Activated CD8-positive, alpha-beta T cell treated with anti-CD3 and anti-CD28 coated beads for 36 hours (primary cell): ENCODE measurements at regions not wholly inside any gene's neighbourhood (a gene's known extent, or its start where the extent isn't known, plus 50 kb on each side); places are given as distances from the start of the nearest gene placed in this dataset.

Experiments
- ATAC-seq: fragments of 200-7000 bp; cut with Tn5 transposase; one replicate; pipeline ENCODE4 v1.10.0; 2021; ENCODE audit warnings: mild to moderate bottlenecking, moderate library complexity
- CTCF ChIA-PET: fragments of 350-600 bp; sonication (Branson Sonifier 250); formaldehyde crosslinking; loops from one replicate; lab custom pipeline; 2021; ENCODE audit warnings: antibody characterized with exemption; lab: Charles Lee
- POLR2A ChIA-PET: fragments of 350-600 bp; sonication (Branson Sonifier 250); formaldehyde crosslinking; loops from one replicate; lab custom pipeline; 2021; ENCODE audit warnings: antibody characterized with exemption; lab: Charles Lee
- DNase-seq: peaks from one replicate; pipeline ENCODE4 v3.0.0-alpha.2; 2020
- H3K27ac Mint-ChIP-seq: one replicate; pipeline ENCODE4 v1.8.0; 2021; ENCODE audit warnings: mild to moderate bottlenecking, mixed read lengths
- H3K27me3 Mint-ChIP-seq: one replicate; pipeline ENCODE4 v1.8.0; 2021; ENCODE audit warnings: mixed read lengths
- H3K36me3 Mint-ChIP-seq: one replicate; pipeline ENCODE4 v1.8.0; 2021; ENCODE audit warnings: low read depth, mixed read lengths
- H3K4me1 Mint-ChIP-seq: one replicate; pipeline ENCODE4 v1.8.0; 2021; ENCODE audit warnings: low read depth, mixed read lengths
- H3K4me3 Mint-ChIP-seq: one replicate; pipeline ENCODE4 v1.8.0; 2021; ENCODE audit warnings: mild to moderate bottlenecking, moderate library complexity, mixed read lengths
- H3K9me3 Mint-ChIP-seq: one replicate; pipeline ENCODE4 v1.8.0; 2021; ENCODE audit warnings: mixed read lengths
- intact Hi-C: fragments of 100-400 bp; cut with micrococcal nuclease; formaldehyde crosslinking; loops from one replicate; pipeline ENCODE4 v1.10.0; 2022
- TF ChIP-seq, protein P1 (sequence below): fragments of 200-600 bp; IDR thresholded peaks from one replicate; pipeline ENCODE4 v1.8.0; 2022; ENCODE audit warnings: antibody characterized with exemption, mild to moderate bottlenecking

DNA sequence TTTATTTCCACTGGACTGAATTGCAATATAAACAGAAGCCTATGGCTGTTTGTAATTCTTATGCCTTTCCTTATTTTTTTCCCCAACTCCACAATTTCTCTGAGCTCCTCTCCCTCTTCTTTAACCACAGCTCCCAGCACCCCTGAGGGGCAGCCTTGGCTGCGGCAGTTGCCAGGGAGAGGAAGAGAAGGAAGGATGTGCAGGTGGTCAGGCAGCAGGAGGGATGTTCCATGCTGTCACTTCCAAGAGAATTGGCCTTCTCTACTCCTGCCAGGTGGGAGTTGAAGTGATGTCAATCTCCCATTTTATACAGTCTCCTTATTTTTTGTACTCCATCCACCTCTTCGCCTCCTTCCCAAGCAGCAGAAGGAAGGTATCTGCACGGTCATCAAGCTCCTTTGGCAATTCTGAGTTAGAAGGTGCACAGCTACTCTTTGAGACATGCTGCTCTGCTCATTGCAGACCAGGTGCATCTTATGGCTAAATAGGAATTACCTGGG, 343.3 kb upstream of the RPS6KA3 start:
- Mint-ChIP-seq H3K36me3 (no peaks in the 10 kb centered on the region), H3K9me3 (no peaks in the 10 kb centered on the region), H3K4me3 (no peak overlapping the region), H3K4me1 (no peaks in the 10 kb centered on the region), H3K27ac (no peak overlapping the region), H3K27me3 (peaks cover 24% of the 10 kb centered on the region)
- CTCF ChIA-PET: no interaction called here
- TF ChIP-seq, protein P1, sequence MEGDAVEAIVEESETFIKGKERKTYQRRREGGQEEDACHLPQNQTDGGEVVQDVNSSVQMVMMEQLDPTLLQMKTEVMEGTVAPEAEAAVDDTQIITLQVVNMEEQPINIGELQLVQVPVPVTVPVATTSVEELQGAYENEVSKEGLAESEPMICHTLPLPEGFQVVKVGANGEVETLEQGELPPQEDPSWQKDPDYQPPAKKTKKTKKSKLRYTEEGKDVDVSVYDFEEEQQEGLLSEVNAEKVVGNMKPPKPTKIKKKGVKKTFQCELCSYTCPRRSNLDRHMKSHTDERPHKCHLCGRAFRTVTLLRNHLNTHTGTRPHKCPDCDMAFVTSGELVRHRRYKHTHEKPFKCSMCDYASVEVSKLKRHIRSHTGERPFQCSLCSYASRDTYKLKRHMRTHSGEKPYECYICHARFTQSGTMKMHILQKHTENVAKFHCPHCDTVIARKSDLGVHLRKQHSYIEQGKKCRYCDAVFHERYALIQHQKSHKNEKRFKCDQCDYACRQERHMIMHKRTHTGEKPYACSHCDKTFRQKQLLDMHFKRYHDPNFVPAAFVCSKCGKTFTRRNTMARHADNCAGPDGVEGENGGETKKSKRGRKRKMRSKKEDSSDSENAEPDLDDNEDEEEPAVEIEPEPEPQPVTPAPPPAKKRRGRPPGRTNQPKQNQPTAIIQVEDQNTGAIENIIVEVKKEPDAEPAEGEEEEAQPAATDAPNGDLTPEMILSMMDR: no peak
- intact Hi-C loops: no loop called here
- DNase-seq: no peak
- no peak for ATAC-seq
- POLR2A ChIA-PET: no interaction called here

DNA sequence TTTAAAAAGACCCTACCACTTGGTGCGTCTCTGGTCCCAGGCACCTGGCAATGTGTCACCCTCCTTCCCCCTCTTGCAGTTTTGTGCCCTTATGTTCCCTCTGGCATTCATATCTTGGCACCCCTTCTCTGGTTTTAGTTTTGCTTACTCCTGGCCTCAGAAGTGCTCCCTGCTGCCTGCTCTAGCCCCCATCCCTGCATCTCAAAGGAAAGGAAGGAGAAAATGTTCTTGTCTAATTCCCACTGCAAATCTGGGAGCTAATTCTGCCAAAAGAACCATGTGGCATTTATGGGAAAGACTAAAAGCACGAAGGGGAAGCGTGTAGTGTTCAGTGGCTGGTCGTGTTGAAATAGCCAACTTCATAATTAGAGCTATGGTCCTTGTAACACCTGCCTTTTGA, 340.1 kb upstream of the RPS6KA3 start:
- DNase-seq (no peak), ATAC-seq (no peak)
- TF ChIP-seq, protein P1: no peak
- H3K4me1 Mint-ChIP-seq: no peaks in the 10 kb centered on the region
- H3K27me3 Mint-ChIP-seq: peaks cover 20% of the 10 kb centered on the region
- H3K4me3 Mint-ChIP-seq: no peak overlapping the region
- H3K27ac Mint-ChIP-seq: no peak overlapping the region
- CTCF ChIA-PET: no interaction called here
- no peaks in the 10 kb centered on the region for H3K9me3 Mint-ChIP-seq
- intact Hi-C loops: no loop called here
- POLR2A ChIA-PET: no interaction called here
- H3K36me3 Mint-ChIP-seq: no peaks in the 10 kb centered on the region

DNA sequence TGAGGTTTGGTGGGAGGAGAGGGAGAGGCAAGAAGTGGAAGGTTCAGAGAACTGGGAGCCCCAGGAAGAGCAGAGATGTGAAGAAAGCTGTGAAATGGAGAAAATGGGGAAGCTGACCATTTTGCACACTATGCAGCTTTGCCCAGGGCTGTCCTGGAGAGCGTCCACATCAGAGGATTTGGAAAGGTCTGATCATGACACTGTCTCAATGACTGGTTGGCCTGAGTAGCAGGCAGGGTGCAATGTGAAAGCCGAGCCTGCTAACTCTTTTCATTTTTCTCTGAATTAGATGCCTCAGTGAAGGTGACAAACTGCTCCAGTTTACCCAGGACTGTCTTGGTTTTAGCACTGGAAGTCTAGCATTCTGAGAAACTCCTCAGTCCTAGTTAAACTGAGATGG, 330.1 kb upstream of the RPS6KA3 start:
- intact Hi-C loops: loop anchor here (2.0 kb wide), 1 partner anchor 72 kb away; no protein-coding TSS in a partner anchor
- Mint-ChIP-seq H3K4me1 (peaks cover 21% of the 10 kb centered on the region), H3K4me3 (no peak overlapping the region), H3K9me3 (no peaks in the 10 kb centered on the region), H3K27ac (no peak overlapping the region), H3K36me3 (no peaks in the 10 kb centered on the region), H3K27me3 (peaks cover 1% of the 10 kb centered on the region)
- CTCF ChIA-PET: no interaction called here
- TF ChIP-seq, protein P1: no peak
- ATAC-seq: no peak
- POLR2A ChIA-PET: no interaction called here
- DNase-seq: no peak

DNA sequence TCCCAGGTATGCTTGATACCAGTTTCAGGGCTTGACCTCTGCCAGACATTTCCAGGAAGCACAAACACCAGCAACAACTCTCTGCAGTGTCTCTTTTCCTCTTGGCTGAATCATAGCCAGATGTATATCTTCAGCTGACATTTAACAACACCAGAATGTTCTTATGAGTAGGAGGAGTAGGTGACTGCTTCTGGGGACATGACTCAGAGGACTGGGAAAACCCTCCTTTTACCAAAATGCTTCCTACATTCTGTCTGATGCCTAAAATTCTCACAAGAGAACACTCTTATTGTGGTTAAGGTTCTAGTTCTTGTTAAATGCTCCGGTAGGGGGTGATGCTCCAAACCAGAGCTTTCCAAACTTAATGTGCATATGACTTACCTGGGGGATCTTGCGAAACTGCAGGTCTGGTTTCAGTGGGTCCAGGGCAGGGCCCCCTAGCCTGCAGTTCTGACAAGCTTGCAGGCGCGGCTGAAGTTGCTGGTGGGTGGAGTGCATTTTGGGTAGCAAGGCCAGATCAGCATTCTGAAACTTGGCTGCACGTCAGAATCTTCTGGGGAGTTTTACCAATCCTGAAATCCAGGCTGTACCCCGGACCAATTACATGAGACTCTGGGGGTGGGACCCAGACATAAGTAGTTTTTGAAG, 329.3 kb upstream of the RPS6KA3 start:
- TF ChIP-seq, protein P1: no peak
- POLR2A ChIA-PET: no interaction called here
- peak; percentile 74 for DNase-seq
- Mint-ChIP-seq H3K4me1 (peaks cover 21% of the 10 kb centered on the region), H3K9me3 (no peaks in the 10 kb centered on the region), H3K4me3 (no peak overlapping the region), H3K36me3 (no peaks in the 10 kb centered on the region), H3K27me3 (peaks cover 1% of the 10 kb centered on the region), H3K27ac (peak overlapping the region; percentile 80)
- intact Hi-C loops: loop anchor here (2.0 kb wide), 1 partner anchor 71 kb away; no protein-coding TSS in a partner anchor
- CTCF ChIA-PET: no interaction called here
- ATAC-seq: peak; percentile 90

DNA sequence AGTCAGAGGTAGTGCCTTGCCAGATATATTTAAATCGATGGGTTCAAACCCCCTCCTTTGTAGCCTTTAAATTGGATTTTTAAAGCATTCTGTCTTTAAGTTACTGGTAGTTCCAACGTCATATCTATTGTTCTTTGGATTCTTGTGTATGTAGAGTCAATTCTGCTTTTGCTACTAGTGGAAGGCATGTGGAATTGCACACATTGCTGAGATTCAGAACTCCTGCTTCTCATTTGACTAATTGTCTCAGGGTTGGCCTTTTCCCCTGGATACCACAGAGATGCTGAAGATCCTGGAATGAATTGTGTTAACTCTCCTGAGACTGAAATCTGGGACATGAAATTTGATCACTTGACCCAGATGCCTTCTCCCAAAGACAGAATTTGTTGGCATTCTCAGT, 328.3 kb upstream of the RPS6KA3 start:
- TF ChIP-seq, protein P1: no peak
- no peak overlapping the region for H3K4me3 Mint-ChIP-seq
- intact Hi-C loops: no loop called here
- H3K36me3 Mint-ChIP-seq: no peaks in the 10 kb centered on the region
- no peak for DNase-seq
- no peaks in the 10 kb centered on the region for H3K9me3 Mint-ChIP-seq
- no peak for ATAC-seq
- peaks cover 1% of the 10 kb centered on the region for H3K27me3 Mint-ChIP-seq
- ChIA-PET CTCF (no interaction called here), POLR2A (no interaction called here)
- peaks cover 21% of the 10 kb centered on the region for H3K4me1 Mint-ChIP-seq
- H3K27ac Mint-ChIP-seq: no peak overlapping the region
